ENCODE measurements at regions not wholly inside any gene's neighbourhood (a gene's known extent, or its start where the extent isn't known, plus 50 kb on each side); places are given as distances from the start of the nearest gene placed in this dataset.

DNA sequence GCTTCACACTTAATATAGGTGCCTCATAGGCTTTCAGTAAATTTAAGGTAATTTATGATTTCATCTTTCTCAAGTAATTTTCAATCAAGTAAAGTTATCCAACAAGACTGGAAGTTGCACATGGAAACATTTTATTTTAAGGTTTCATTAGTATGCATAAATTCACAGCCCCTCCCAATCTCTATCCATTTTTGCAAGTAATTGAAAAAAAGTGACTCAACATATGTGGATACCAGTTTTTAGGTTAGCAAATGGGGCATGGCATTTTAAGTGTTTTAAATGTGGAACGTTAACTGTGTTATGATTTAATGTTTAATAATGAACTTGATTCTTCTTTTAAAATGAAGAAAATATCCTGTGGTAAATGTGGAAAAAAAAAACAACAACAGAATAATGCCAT, 532.8 kb downstream of the FOXG1 start:
- CTCF ChIA-PET: no interaction called here
- no peak for ATAC-seq
- peaks cover 22% of the 10 kb centered on the region for H3K36me3 Mint-ChIP-seq

GRCh38 chr14:29301571-29301970, 535.0 kb downstream of the FOXG1 start:
- Mint-ChIP-seq H3K9me3 (peaks cover 36% of the 10 kb centered on the region), H3K36me3 (0 out of 2 replicates have a peak, but pooled peaks cover 1% of the 10 kb centered on the region), H3K4me3 (no peak overlapping the region), H3K27me3 (ENCODE audit: low read depth) (no peaks in the 10 kb centered on the region), H3K27ac (no peak overlapping the region), H3K4me1 (peaks cover 8% of the 10 kb centered on the region)
- DNase-seq (ENCODE audit: low spot score) (no peak), ATAC-seq (no peak)
- ChIA-PET POLR2A (no interaction called here), CTCF (no interaction called here)
- TF ChIP-seq, protein P1, sequence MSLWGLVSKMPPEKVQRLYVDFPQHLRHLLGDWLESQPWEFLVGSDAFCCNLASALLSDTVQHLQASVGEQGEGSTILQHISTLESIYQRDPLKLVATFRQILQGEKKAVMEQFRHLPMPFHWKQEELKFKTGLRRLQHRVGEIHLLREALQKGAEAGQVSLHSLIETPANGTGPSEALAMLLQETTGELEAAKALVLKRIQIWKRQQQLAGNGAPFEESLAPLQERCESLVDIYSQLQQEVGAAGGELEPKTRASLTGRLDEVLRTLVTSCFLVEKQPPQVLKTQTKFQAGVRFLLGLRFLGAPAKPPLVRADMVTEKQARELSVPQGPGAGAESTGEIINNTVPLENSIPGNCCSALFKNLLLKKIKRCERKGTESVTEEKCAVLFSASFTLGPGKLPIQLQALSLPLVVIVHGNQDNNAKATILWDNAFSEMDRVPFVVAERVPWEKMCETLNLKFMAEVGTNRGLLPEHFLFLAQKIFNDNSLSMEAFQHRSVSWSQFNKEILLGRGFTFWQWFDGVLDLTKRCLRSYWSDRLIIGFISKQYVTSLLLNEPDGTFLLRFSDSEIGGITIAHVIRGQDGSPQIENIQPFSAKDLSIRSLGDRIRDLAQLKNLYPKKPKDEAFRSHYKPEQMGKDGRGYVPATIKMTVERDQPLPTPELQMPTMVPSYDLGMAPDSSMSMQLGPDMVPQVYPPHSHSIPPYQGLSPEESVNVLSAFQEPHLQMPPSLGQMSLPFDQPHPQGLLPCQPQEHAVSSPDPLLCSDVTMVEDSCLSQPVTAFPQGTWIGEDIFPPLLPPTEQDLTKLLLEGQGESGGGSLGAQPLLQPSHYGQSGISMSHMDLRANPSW (CRISPR knock-in tag; conservative IDR thresholded peaks at IDR 0.05; ENCODE audit: low read depth): no peak
- no peak for TF ChIP-seq IRF1 (CRISPR knock-in tag; IDR thresholded peaks at IDR 0.05)
- no peak for TF ChIP-seq ATF2 (CRISPR knock-in tag; IDR thresholded peaks at IDR 0.05; ENCODE audit: borderline replicate concordance, low read depth)
- TF ChIP-seq JUN (CRISPR knock-in tag; IDR thresholded peaks at IDR 0.05): no peak
- no peak for TF ChIP-seq NFE2L1 (CRISPR knock-in tag; IDR thresholded peaks at IDR 0.05)
- TF ChIP-seq NFATC4 (CRISPR knock-in tag; IDR thresholded peaks at IDR 0.05): no peak
- TF ChIP-seq ATF3 (CRISPR knock-in tag; conservative IDR thresholded peaks at IDR 0.05): no peak
- no peak for TF ChIP-seq ELF4 (CRISPR knock-in tag; IDR thresholded peaks at IDR 0.05; ENCODE audit: low read depth)

More for the DNA sequence above, 532.8 kb downstream of the FOXG1 start:
- no peak overlapping the region for H3K27ac Mint-ChIP-seq
- H3K4me3 Mint-ChIP-seq: no peak overlapping the region
- no peaks in the 10 kb centered on the region for H3K27me3 Mint-ChIP-seq (ENCODE audit: low read depth)
- peaks cover 8% of the 10 kb centered on the region for H3K4me1 Mint-ChIP-seq
- TF ChIP-seq, protein P2, sequence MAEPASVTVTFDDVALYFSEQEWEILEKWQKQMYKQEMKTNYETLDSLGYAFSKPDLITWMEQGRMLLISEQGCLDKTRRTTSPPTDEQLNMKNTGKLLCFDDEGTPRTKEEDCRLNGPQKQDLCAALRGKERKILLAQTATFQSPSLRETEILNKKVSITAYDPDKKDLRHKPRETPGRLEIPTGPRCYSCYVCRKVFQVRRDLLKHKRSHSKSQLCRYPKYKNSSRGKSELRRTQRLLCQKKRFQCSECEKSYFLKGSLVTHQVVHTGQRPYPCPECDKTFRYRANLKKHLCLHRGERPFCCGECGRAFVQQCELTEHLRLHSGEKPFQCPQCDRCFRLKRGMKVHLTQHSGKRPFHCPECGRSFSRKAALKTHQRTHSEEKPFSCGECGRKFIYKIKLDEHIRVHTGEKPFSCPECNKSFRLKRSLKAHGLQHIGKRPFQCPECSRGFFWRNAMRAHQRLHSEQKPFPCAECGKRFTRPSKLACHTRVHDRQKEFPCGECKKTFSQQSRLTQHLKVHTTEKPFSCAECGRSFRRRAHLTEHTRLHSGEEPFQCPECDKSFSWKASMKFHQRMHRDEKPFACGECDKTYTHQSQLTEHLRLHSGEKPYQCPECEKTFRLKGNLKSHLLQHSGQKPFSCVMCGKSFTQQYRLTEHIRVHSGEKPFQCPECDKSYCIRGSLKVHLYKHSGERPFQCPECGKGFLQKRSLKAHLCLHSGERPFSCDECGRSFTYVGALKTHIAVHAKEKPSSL (CRISPR knock-in tag; conservative IDR thresholded peaks at IDR 0.05): no peak
- TF ChIP-seq ATF2 (CRISPR knock-in tag; IDR thresholded peaks at IDR 0.05; ENCODE audit: borderline replicate concordance, low read depth): no peak
- no peak for TF ChIP-seq PRRX2 (CRISPR knock-in tag; IDR thresholded peaks at IDR 0.05)
- TF ChIP-seq MXD4 (CRISPR knock-in tag; IDR thresholded peaks at IDR 0.05; ENCODE audit: borderline replicate concordance): no peak
- no peak for TF ChIP-seq TEAD4 (CRISPR knock-in tag; IDR thresholded peaks at IDR 0.05)
- no peak for TF ChIP-seq MAX (CRISPR knock-in tag; IDR thresholded peaks at IDR 0.05)
- TF ChIP-seq ZSCAN18 (CRISPR knock-in tag; IDR thresholded peaks at IDR 0.05): no peak
- TF ChIP-seq, protein P3, sequence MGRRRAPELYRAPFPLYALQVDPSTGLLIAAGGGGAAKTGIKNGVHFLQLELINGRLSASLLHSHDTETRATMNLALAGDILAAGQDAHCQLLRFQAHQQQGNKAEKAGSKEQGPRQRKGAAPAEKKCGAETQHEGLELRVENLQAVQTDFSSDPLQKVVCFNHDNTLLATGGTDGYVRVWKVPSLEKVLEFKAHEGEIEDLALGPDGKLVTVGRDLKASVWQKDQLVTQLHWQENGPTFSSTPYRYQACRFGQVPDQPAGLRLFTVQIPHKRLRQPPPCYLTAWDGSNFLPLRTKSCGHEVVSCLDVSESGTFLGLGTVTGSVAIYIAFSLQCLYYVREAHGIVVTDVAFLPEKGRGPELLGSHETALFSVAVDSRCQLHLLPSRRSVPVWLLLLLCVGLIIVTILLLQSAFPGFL (CRISPR knock-in tag; IDR thresholded peaks at IDR 0.05; ENCODE audit: borderline replicate concordance): no peak
- TF ChIP-seq MLX (CRISPR knock-in tag; IDR thresholded peaks at IDR 0.05): no peak
- no peak for TF ChIP-seq TEAD1 (CRISPR knock-in tag; IDR thresholded peaks at IDR 0.05)
- no peak for TF ChIP-seq ZNF416 (CRISPR knock-in tag; IDR thresholded peaks at IDR 0.05)
- TF ChIP-seq KAT7 (CRISPR knock-in tag; IDR thresholded peaks at IDR 0.05; ENCODE audit: borderline replicate concordance): no peak
- TF ChIP-seq NR1H2 (CRISPR knock-in tag; IDR thresholded peaks at IDR 0.05): no peak
- H3K9me3 Mint-ChIP-seq: peaks cover 57% of the 10 kb centered on the region
- no peak for DNase-seq (ENCODE audit: low spot score)
- POLR2A ChIA-PET: no interaction called here

All from WTC11 (cell line).